ENCODE measurements at regions not wholly inside any gene's neighbourhood (a gene's known extent, or its start where the extent isn't known, plus 50 kb on each side); places are given as distances from the start of the nearest gene placed in this dataset.

DNA sequence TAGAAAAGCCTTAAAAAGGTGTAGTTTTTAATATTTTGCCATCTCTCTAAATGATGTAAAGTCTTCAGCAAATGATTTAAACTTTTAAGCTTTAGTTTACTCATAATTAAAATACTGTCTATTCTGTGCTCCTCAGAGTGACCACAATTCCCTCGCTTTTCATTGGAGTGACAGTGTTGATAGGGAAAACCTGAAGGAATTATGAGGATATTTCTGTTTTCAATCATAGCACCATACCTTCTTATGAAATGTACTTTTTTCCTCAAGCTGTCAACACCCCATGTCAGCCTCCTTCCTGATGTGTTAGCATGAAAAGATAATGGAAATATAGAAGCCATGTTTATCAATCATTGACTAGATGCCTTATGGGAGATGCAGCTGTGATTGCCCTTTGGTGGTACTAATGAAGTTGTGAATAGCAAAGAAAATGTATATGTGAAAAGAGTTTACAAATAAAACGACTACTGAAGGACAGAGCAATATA, 145.4 kb upstream of the EYS start:
- Histone ChIP-seq H3K9me3 (ENCODE audit: insufficient read depth, low read length, severe bottlenecking) (peaks cover 4% of the 10 kb centered on the region), H3K4me2 (ENCODE audit: insufficient read depth, low read length) (no peak overlapping the region), H3K79me2 (ENCODE audit: insufficient read depth, low read length) (no peaks in the 10 kb centered on the region), H3K9ac (ENCODE audit: low read depth, low read length) (no peak overlapping the region), H2AFZ (ENCODE audit: low read depth, low read length) (no peak overlapping the region), H3K27me3 (ENCODE audit: insufficient read depth, low read length, poor library complexity) (no peaks in the 10 kb centered on the region), H3K4me1 (ENCODE audit: insufficient read depth, low read length) (no peaks in the 10 kb centered on the region), H3K27ac (ENCODE audit: low read length) (no peak overlapping the region), H4K20me1 (ENCODE audit: insufficient read depth, low read length) (no peaks in the 10 kb centered on the region), H3K36me3 (ENCODE audit: insufficient read depth, low read length) (no peaks in the 10 kb centered on the region), H3K4me3 (ENCODE audit: low read depth in 1 of 2, low read length in 2 of 2) (no peak overlapping the region)
- DNase-seq = no peak
- ATAC-seq (ENCODE audit: insufficient read depth, low read depth) = no peak
- TF ChIP-seq EZH2 (IDR thresholded peaks at IDR 0.05; ENCODE audit: borderline replicate concordance, low read depth, low read length, severe bottlenecking) (no peak), CTCF (IDR thresholded peaks at IDR 0.05; ENCODE audit: borderline replicate concordance, extremely low read depth, low read length, poor library complexity, severe bottlenecking) (no peak)

DNA sequence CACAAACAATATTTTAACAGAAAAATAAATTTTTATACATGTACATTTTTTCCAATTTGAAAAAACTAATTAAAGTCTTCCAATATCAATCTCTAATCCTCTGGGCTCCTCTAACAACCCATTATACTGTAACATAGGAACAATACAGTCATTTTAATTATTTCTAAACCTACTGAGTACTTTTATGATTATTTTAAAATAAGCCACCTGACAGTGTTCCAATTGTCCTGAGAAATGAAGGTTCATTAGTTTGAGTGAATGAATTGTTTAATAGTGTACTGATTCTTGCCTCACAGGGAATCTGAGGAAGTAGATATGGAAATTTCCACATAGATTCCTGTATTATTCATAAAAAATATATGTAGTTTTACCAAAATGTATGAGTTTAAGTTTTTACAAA, 123.1 kb upstream of the EYS start:
- TF ChIP-seq EZH2 (IDR thresholded peaks at IDR 0.05; ENCODE audit: borderline replicate concordance, low read depth, low read length, severe bottlenecking) (no peak), CTCF (IDR thresholded peaks at IDR 0.05; ENCODE audit: borderline replicate concordance, extremely low read depth, low read length, poor library complexity, severe bottlenecking) (no peak)
- no peak for ATAC-seq (ENCODE audit: insufficient read depth, low read depth)

GRCh38 chr6:65819152-65819551, 112.1 kb upstream of the EYS start:
- Histone ChIP-seq H3K27ac (ENCODE audit: low read length) (no peak overlapping the region), H3K9me3 (ENCODE audit: insufficient read depth, low read length, severe bottlenecking) (peaks cover 3% of the 10 kb centered on the region), H3K4me3 (ENCODE audit: low read depth in 1 of 2, low read length in 2 of 2) (no peak overlapping the region), H3K27me3 (ENCODE audit: insufficient read depth, low read length, poor library complexity) (no peaks in the 10 kb centered on the region), H3K36me3 (ENCODE audit: insufficient read depth, low read length) (no peaks in the 10 kb centered on the region), H3K4me2 (ENCODE audit: insufficient read depth, low read length) (no peak overlapping the region), H2AFZ (ENCODE audit: low read depth, low read length) (no peak overlapping the region), H4K20me1 (ENCODE audit: insufficient read depth, low read length) (no peaks in the 10 kb centered on the region), H3K4me1 (ENCODE audit: insufficient read depth, low read length) (no peaks in the 10 kb centered on the region), H3K9ac (ENCODE audit: low read depth, low read length) (no peak overlapping the region), H3K79me2 (ENCODE audit: insufficient read depth, low read length) (no peaks in the 10 kb centered on the region)
- TF ChIP-seq CTCF (IDR thresholded peaks at IDR 0.05; ENCODE audit: borderline replicate concordance, extremely low read depth, low read length, poor library complexity, severe bottlenecking) (no peak), EZH2 (IDR thresholded peaks at IDR 0.05; ENCODE audit: borderline replicate concordance, low read depth, low read length, severe bottlenecking) (no peak)
- DNase-seq (no peak), ATAC-seq (ENCODE audit: insufficient read depth, low read depth) (no peak)

More for the DNA sequence above, 123.1 kb upstream of the EYS start:
- no peak overlapping the region for H3K27ac ChIP-seq (ENCODE audit: low read length)
- no peak overlapping the region for H2AFZ ChIP-seq (ENCODE audit: low read depth, low read length)
- H3K4me2 ChIP-seq (ENCODE audit: insufficient read depth, low read length) = no peak overlapping the region
- no peak overlapping the region for H3K4me3 ChIP-seq (ENCODE audit: low read depth in 1 of 2, low read length in 2 of 2)
- H3K27me3 ChIP-seq (ENCODE audit: insufficient read depth, low read length, poor library complexity) = no peaks in the 10 kb centered on the region
- H3K4me1 ChIP-seq (ENCODE audit: insufficient read depth, low read length) = no peaks in the 10 kb centered on the region
- H3K36me3 ChIP-seq (ENCODE audit: insufficient read depth, low read length) = no peaks in the 10 kb centered on the region
- no peaks in the 10 kb centered on the region for H3K79me2 ChIP-seq (ENCODE audit: insufficient read depth, low read length)
- no peaks in the 10 kb centered on the region for H3K9me3 ChIP-seq (ENCODE audit: insufficient read depth, low read length, severe bottlenecking)
- H3K9ac ChIP-seq (ENCODE audit: low read depth, low read length) = no peak overlapping the region
- DNase-seq = no peak
- no peaks in the 10 kb centered on the region for H4K20me1 ChIP-seq (ENCODE audit: insufficient read depth, low read length)

DNA sequence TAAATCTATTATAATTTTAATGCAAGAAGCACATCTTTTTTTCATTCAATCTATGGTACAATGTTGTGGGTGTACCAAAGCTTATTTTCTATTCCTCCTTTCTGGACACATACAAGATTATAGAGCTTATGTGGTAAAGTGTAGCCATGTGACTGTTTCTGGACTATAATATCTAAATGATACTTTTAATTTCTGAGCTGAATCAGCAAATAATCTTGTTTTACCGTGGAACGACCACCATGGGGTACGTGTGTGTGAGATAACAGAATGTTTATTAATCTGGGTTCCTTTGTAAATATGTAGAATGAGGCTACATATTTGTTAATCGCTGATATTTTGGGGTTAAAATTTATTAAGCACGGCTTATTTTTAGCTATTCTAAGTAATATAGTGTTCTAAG, 111.5 kb upstream of the EYS start:
- Histone ChIP-seq H3K9me3 (ENCODE audit: insufficient read depth, low read length, severe bottlenecking) (peaks cover 3% of the 10 kb centered on the region), H3K4me1 (ENCODE audit: insufficient read depth, low read length) (no peaks in the 10 kb centered on the region), H3K4me2 (ENCODE audit: insufficient read depth, low read length) (no peak overlapping the region), H3K27ac (ENCODE audit: low read length) (no peak overlapping the region), H4K20me1 (ENCODE audit: insufficient read depth, low read length) (no peaks in the 10 kb centered on the region), H3K79me2 (ENCODE audit: insufficient read depth, low read length) (no peaks in the 10 kb centered on the region), H3K36me3 (ENCODE audit: insufficient read depth, low read length) (no peaks in the 10 kb centered on the region), H3K9ac (ENCODE audit: low read depth, low read length) (no peak overlapping the region), H3K27me3 (ENCODE audit: insufficient read depth, low read length, poor library complexity) (no peaks in the 10 kb centered on the region), H3K4me3 (ENCODE audit: low read depth in 1 of 2, low read length in 2 of 2) (no peak overlapping the region), H2AFZ (ENCODE audit: low read depth, low read length) (no peak overlapping the region)
- no peak for TF ChIP-seq CTCF (IDR thresholded peaks at IDR 0.05; ENCODE audit: borderline replicate concordance, extremely low read depth, low read length, poor library complexity, severe bottlenecking)
- TF ChIP-seq EZH2 (IDR thresholded peaks at IDR 0.05; ENCODE audit: borderline replicate concordance, low read depth, low read length, severe bottlenecking) = no peak
- ATAC-seq (ENCODE audit: insufficient read depth, low read depth) (no peak), DNase-seq (no peak)
